GM19438 (cell line): ENCODE measurements at regions not wholly inside any gene's neighbourhood (a gene's known extent, or its start where the extent isn't known, plus 50 kb on each side); places are given as distances from the start of the nearest gene placed in this dataset.

Experiments
- ATAC-seq: cut with Tn5 transposase; IDR thresholded peaks from one replicate; pipeline ENCODE4 v1.9.1; 2021; ENCODE audit warnings: low read depth; ENCODE audit not compliant: unreplicated experiment

GRCh38 chr2:51170273-51170672, 138.3 kb upstream of the NRXN1 start:
- ATAC-seq, result no peak

- no peak for ATAC-seq
Measured at GRCh38 chr2:51165534-51166260, 133.8 kb upstream of the NRXN1 start.

GRCh38 chr2:51158251-51158650, 126.3 kb upstream of the NRXN1 start:
- no peak for ATAC-seq

- no peak for ATAC-seq
Measured at GRCh38 chr2:51153236-51153635, 121.3 kb upstream of the NRXN1 start.

- ATAC-seq, result no peak
Measured at GRCh38 chr2:51151490-51152140, 119.7 kb upstream of the NRXN1 start.

GRCh38 chr2:51149725-51150124, 117.8 kb upstream of the NRXN1 start:
- no peak for ATAC-seq

GRCh38 chr2:51145761-51146160, 113.8 kb upstream of the NRXN1 start:
- ATAC-seq, result no peak

- no peak for ATAC-seq
Measured at GRCh38 chr2:51120754-51121280, 88.9 kb upstream of the NRXN1 start.

- ATAC-seq, result no peak
Measured at GRCh38 chr2:51111532-51111931, 79.6 kb upstream of the NRXN1 start.

GRCh38 chr2:51108794-51109193, 76.9 kb upstream of the NRXN1 start:
- ATAC-seq, result no peak

- ATAC-seq, result no peak
Measured at GRCh38 chr2:51107841-51108240, 75.9 kb upstream of the NRXN1 start.

GRCh38 chr2:51105811-51106210, 73.9 kb upstream of the NRXN1 start:
- ATAC-seq, result no peak

- no peak for ATAC-seq
Measured at GRCh38 chr2:51103205-51103604, 71.3 kb upstream of the NRXN1 start.

- ATAC-seq, result no peak
Measured at GRCh38 chr2:51093016-51093415, 61.1 kb upstream of the NRXN1 start.

- ATAC-seq, result no peak
Measured at GRCh38 chr2:51085420-51086068, 53.6 kb upstream of the NRXN1 start.

GRCh38 chr2:51084750-51085149, 52.8 kb upstream of the NRXN1 start:
- no peak for ATAC-seq
